AG04449 (cell line): ENCODE measurements at regions not wholly inside any gene's neighbourhood (a gene's known extent, or its start where the extent isn't known, plus 50 kb on each side); places are given as distances from the start of the nearest gene placed in this dataset.

Experiments
- CTCF ChIA-PET: fragments of 350-600 bp; formaldehyde crosslinking; extraction: SDS; loops from one replicate; lab custom pipeline; 2021; ENCODE audit warnings: antibody characterized with exemption; lab: Yijun Ruan, JAX
- POLR2A ChIA-PET: fragments of 400-600, 350-600 bp; formaldehyde crosslinking; extraction: SDS; loops from one replicate; lab custom pipeline; 2020; ENCODE audit warnings: antibody characterized with exemption, inconsistent platforms; lab: Yijun Ruan, JAX
- DNase-seq: peaks from one replicate; pipeline ENCODE4 v3.0.0-alpha.2; 2010; ENCODE audit warnings: low read depth, low spot score
- H3K4me3 ChIP-seq: 2 replicates; pipeline ENCODE4 v1.5.1; 2011; ENCODE audit warnings: low read depth, mild to moderate bottlenecking, control low read depth, low read length
- CTCF ChIP-seq: IDR thresholded peaks from one replicate; pipeline ENCODE4 v1.5.1; 2011; ENCODE audit warnings: mild to moderate bottlenecking, moderate library complexity, low read length, control low read depth, inconsistent platforms; ENCODE audit not compliant: insufficient read depth; ENCODE audit errors: missing control alignments

GRCh38 chr5:142512043-142513042 lies 173.5 kb downstream of the FGF1 start:
- no peak overlapping the region for H3K4me3 ChIP-seq
- ChIA-PET POLR2A (no interaction called here), CTCF (interaction anchor here (0.9 kb wide), 1 partner anchor 19 kb away, joined by 4 read pairs; no protein-coding TSS in a partner anchor)
- TF ChIP-seq CTCF = no peak
- DNase-seq = no peak

GRCh38 chr5:142511358-142511757 lies 174.5 kb downstream of the FGF1 start:
- no peak overlapping the region for H3K4me3 ChIP-seq
- POLR2A ChIA-PET = no interaction called here
- no peak for TF ChIP-seq CTCF
- CTCF ChIA-PET = no interaction called here
- DNase-seq = no peak

- ChIA-PET CTCF (no interaction called here), POLR2A (no interaction called here)
- H3K4me3 ChIP-seq = no peak overlapping the region
- no peak for TF ChIP-seq CTCF
- no peak for DNase-seq
Measured at GRCh38 chr5:142509026-142509425, 176.9 kb downstream of the FGF1 start.

GRCh38 chr5:142508591-142508990 lies 177.3 kb downstream of the FGF1 start:
- DNase-seq = no peak
- CTCF ChIA-PET = no interaction called here
- H3K4me3 ChIP-seq = no peak overlapping the region
- TF ChIP-seq CTCF = no peak
- POLR2A ChIA-PET = no interaction called here

GRCh38 chr5:142507531-142508372 lies 178.1 kb downstream of the FGF1 start:
- H3K4me3 ChIP-seq = no peak overlapping the region
- no peak for TF ChIP-seq CTCF
- DNase-seq = no peak
- ChIA-PET CTCF (interaction anchor here (1.0 kb wide), 1 partner anchor 16 kb away, joined by 3 read pairs; no protein-coding TSS in a partner anchor), POLR2A (no interaction called here)

GRCh38 chr5:142506756-142507155 lies 179.1 kb downstream of the FGF1 start:
- no peak for TF ChIP-seq CTCF
- no peak overlapping the region for H3K4me3 ChIP-seq
- no peak for DNase-seq
- ChIA-PET POLR2A (no interaction called here), CTCF (no interaction called here)
